NB4 (cell line): ENCODE measurements at regions not wholly inside any gene's neighbourhood (a gene's known extent, or its start where the extent isn't known, plus 50 kb on each side); places are given as distances from the start of the nearest gene placed in this dataset.

Experiments used
- CTCF ChIP-seq: IDR thresholded peaks from one replicate; pipeline ENCODE4 v1.5.1; 2012; ENCODE audit warnings: low read depth, low read length
- MAX ChIP-seq: IDR thresholded peaks from 2 replicates; pipeline ENCODE4 v1.6.1; 2011; ENCODE audit warnings: low read depth, low read length
- POLR2A ChIP-seq: IDR thresholded peaks from 2 replicates; pipeline ENCODE4 v1.6.1; 2011; ENCODE audit warnings: mild to moderate bottlenecking; ENCODE audit not compliant: insufficient read length; ENCODE audit errors: extremely low read depth

- TF ChIP-seq CTCF (no peak), POLR2A (no peak), MAX (no peak)
Observed at GRCh38 chr15:95932141-95932540, 398.4 kb upstream of the NR2F2 start.
